BJ (cell line): ENCODE measurements at regions not wholly inside any gene's neighbourhood (a gene's known extent, or its start where the extent isn't known, plus 50 kb on each side); places are given as distances from the start of the nearest gene placed in this dataset.

Experiments
- CTCF ChIA-PET: fragments of 350-600 bp; formaldehyde crosslinking; extraction: SDS; loops from one replicate; lab custom pipeline; 2021; ENCODE audit warnings: antibody characterized with exemption, inconsistent platforms; lab: Yijun Ruan, JAX
- POLR2A ChIA-PET: fragments of 300-600 bp; sonication (Branson Sonifier 250); formaldehyde crosslinking; extraction: SDS; loops from one replicate; lab custom pipeline; 2021; ENCODE audit warnings: antibody characterized with exemption; lab: Charles Lee
- DNase-seq: peaks from one replicate; pipeline ENCODE4 v3.0.0-alpha.2; 2011; ENCODE audit warnings: low read depth
- H3K27me3 ChIP-seq: 2 replicates; pipeline ENCODE4 v1.6.0; 2011; ENCODE audit warnings: low read length; ENCODE audit not compliant: control insufficient read depth, insufficient read depth
- H3K36me3 ChIP-seq: 2 replicates; pipeline ENCODE4 v1.5.1; 2011; ENCODE audit warnings: low read length; ENCODE audit not compliant: control insufficient read depth, insufficient read depth
- H3K4me3 ChIP-seq: 2 replicates; pipeline ENCODE4 v1.5.1; 2011; ENCODE audit warnings: low read depth, mild to moderate bottlenecking, control low read depth, low read length
- TF ChIP-seq, protein P1 (sequence below): IDR thresholded peaks from 2 replicates; pipeline ENCODE4 v1.5.1; 2011; ENCODE audit warnings: low read depth, mild to moderate bottlenecking, control low read depth, inconsistent platforms, low read length, moderate library complexity; ENCODE audit not compliant: insufficient read depth

GRCh38 chr10:34918776-34919315 lies 103.8 kb upstream of the PARD3 start:
- no peak for DNase-seq
- no peaks in the 10 kb centered on the region for H3K36me3 ChIP-seq
- no peaks in the 10 kb centered on the region for H3K27me3 ChIP-seq
- CTCF ChIA-PET: interaction anchor here (1.1 kb wide), 1 partner anchor 66 kb away, joined by 3 read pairs; no protein-coding TSS in a partner anchor
- TF ChIP-seq, protein P1, sequence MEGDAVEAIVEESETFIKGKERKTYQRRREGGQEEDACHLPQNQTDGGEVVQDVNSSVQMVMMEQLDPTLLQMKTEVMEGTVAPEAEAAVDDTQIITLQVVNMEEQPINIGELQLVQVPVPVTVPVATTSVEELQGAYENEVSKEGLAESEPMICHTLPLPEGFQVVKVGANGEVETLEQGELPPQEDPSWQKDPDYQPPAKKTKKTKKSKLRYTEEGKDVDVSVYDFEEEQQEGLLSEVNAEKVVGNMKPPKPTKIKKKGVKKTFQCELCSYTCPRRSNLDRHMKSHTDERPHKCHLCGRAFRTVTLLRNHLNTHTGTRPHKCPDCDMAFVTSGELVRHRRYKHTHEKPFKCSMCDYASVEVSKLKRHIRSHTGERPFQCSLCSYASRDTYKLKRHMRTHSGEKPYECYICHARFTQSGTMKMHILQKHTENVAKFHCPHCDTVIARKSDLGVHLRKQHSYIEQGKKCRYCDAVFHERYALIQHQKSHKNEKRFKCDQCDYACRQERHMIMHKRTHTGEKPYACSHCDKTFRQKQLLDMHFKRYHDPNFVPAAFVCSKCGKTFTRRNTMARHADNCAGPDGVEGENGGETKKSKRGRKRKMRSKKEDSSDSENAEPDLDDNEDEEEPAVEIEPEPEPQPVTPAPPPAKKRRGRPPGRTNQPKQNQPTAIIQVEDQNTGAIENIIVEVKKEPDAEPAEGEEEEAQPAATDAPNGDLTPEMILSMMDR: no peak
- POLR2A ChIA-PET: no interaction called here
- no peak overlapping the region for H3K4me3 ChIP-seq

- POLR2A ChIA-PET: no interaction called here
- Histone ChIP-seq H3K27me3 (no peaks in the 10 kb centered on the region), H3K36me3 (no peaks in the 10 kb centered on the region), H3K4me3 (no peak overlapping the region)
- DNase-seq: no peak
- TF ChIP-seq, protein P1: no peak
- CTCF ChIA-PET: interaction anchor here (1.1 kb wide), 1 partner anchor 65 kb away, joined by 3 read pairs; no protein-coding TSS in a partner anchor
These were observed 103.1 kb upstream of the PARD3 start for GRCh38 chr10:34918060-34918775.

- ChIA-PET CTCF (interaction anchor here (1.4 kb wide), 1 partner anchor 15 kb away, joined by 4 read pairs; no protein-coding TSS in a partner anchor), POLR2A (interaction anchor here (0.6 kb wide), 1 partner anchor 8 kb away, joined by 3 read pairs; no protein-coding TSS in a partner anchor)
- DNase-seq: peak; percentile 74
- Histone ChIP-seq H3K36me3 (no peaks in the 10 kb centered on the region), H3K27me3 (no peaks in the 10 kb centered on the region), H3K4me3 (no peak overlapping the region)
- TF ChIP-seq, protein P1: no peak
These were observed 101.2 kb upstream of the PARD3 start for GRCh38 chr10:34916314-34916713.

DNA sequence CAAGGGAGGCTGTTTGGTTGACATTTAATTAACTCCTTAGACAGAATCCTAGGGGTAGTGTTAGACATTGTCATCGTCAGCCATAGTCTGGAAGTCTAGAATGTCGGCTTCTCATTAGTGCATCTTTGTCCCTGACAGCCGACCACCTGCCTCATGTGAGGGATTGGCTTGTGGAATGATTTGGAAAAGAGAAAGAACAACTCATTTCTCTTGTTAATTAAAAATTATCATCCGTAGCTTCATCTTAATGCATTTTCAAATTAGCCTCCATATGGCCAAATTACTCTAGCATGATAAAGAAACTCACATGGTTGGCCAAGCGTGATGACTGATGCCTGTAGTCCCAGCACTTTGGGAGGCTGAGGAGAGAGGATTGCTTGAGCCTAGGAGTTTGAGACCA lies 97.7 kb upstream of the PARD3 start:
- Histone ChIP-seq H3K4me3 (no peak overlapping the region), H3K27me3 (no peaks in the 10 kb centered on the region), H3K36me3 (no peaks in the 10 kb centered on the region)
- POLR2A ChIA-PET: no interaction called here
- CTCF ChIA-PET: no interaction called here
- no peak for DNase-seq
- TF ChIP-seq, protein P1: no peak

GRCh38 chr10:34911661-34912205 lies 96.6 kb upstream of the PARD3 start:
- ChIA-PET CTCF (no interaction called here), POLR2A (no interaction called here)
- no peak for DNase-seq
- Histone ChIP-seq H3K4me3 (no peak overlapping the region), H3K36me3 (no peaks in the 10 kb centered on the region), H3K27me3 (no peaks in the 10 kb centered on the region)
- TF ChIP-seq, protein P1: no peak
